ENCODE measurements at regions not wholly inside any gene's neighbourhood (a gene's known extent, or its start where the extent isn't known, plus 50 kb on each side); places are given as distances from the start of the nearest gene placed in this dataset.

GRCh38 chr6:138692058-138692977, 81.3 kb upstream of the CCDC28A start (continued):
- TF ChIP-seq ZBTB7A (tag by site-specific recombination; IDR thresholded peaks at IDR 0.05; ENCODE audit: low read depth) (peak; percentile 76; the same call in 1 of the 2 replicates), ZNF561 (tag by site-specific recombination; IDR thresholded peaks at IDR 0.05; ENCODE audit: borderline replicate concordance) (no peak; the same call in 1 of the 2 replicates), ZFP41 (tag by site-specific recombination; IDR thresholded peaks at IDR 0.05; ENCODE audit: borderline replicate concordance) (no peak), ZBTB48 (tag by site-specific recombination; IDR thresholded peaks at IDR 0.05) (no peak), EGR2 (tag by site-specific recombination; IDR thresholded peaks at IDR 0.05; ENCODE audit: low read depth) (0 out of 2 replicates have a peak, but pooled peaks have one; percentile 15), ZNF658 (tag by site-specific recombination; IDR thresholded peaks at IDR 0.05) (no peak), ZNF280C (tag by site-specific recombination; IDR thresholded peaks at IDR 0.05) (no peak), ZXDB (tag by site-specific recombination; IDR thresholded peaks at IDR 0.05) (peak; percentile 92), ZNF76 (tag by site-specific recombination; IDR thresholded peaks at IDR 0.05; ENCODE audit: borderline replicate concordance, low read depth) (0 out of 2 replicates have a peak, but pooled peaks have one; percentile 16), ZNF211 (tag by site-specific recombination; IDR thresholded peaks at IDR 0.05; ENCODE audit: low read depth) (no peak), PBX3 (CRISPR knock-in tag; IDR thresholded peaks at IDR 0.05) (peak; percentile 41), KLF8 (tag by site-specific recombination; IDR thresholded peaks at IDR 0.05) (peak; percentile 58; the same call in 1 of the 2 replicates), ATF2 (tag by site-specific recombination; IDR thresholded peaks at IDR 0.05; ENCODE audit: low read depth) (no peak), ZBTB44 (tag by site-specific recombination; IDR thresholded peaks at IDR 0.05) (peak; percentile 21; the same call in 1 of the 2 replicates), KLF1 (tag by site-specific recombination; IDR thresholded peaks at IDR 0.05) (no peak), ZNF707 (tag by site-specific recombination; IDR thresholded peaks at IDR 0.05) (no peak), GLIS2 (tag by site-specific recombination; IDR thresholded peaks at IDR 0.05) (peak; percentile 93), ZSCAN23 (tag by site-specific recombination; IDR thresholded peaks at IDR 0.05) (no peak), ZNF19 (tag by site-specific recombination; IDR thresholded peaks at IDR 0.05; ENCODE audit: low read depth) (no peak), ZNF335 (tag by site-specific recombination; conservative IDR thresholded peaks at IDR 0.05) (peak; percentile 47; the same call in 1 of the 2 replicates), GLIS1 (tag by site-specific recombination; IDR thresholded peaks at IDR 0.05) (peak; percentile 22; the same call in 1 of the 2 replicates), BCL11B (tag by site-specific recombination; IDR thresholded peaks at IDR 0.05; ENCODE audit: low read depth) (no peak; the same call in 1 of the 2 replicates), ZSCAN16 (tag by site-specific recombination; IDR thresholded peaks at IDR 0.05) (no peak), ZNF704 (tag by site-specific recombination; IDR thresholded peaks at IDR 0.05) (no peak), ZNF184 (tag by site-specific recombination; IDR thresholded peaks at IDR 0.05) (no peak), CTCF (tag by site-specific recombination; IDR thresholded peaks at IDR 0.05) (peak; percentile 81), SCRT2 (tag by site-specific recombination; IDR thresholded peaks at IDR 0.05) (no peak)

Data from HEK293 (cell line).